RWPE2 (cell line): ENCODE measurements at regions not wholly inside any gene's neighbourhood (a gene's known extent, or its start where the extent isn't known, plus 50 kb on each side); places are given as distances from the start of the nearest gene placed in this dataset.

Experiments
- ATAC-seq: fragments of 200-7000 bp; cut with Tn5 transposase; 3 replicates; pipeline ENCODE4 v1.9.1; 2021; ENCODE audit warnings: low read depth
- DNase-seq: peaks from one replicate; pipeline ENCODE4 v3.0.0-alpha.2; 2020; ENCODE audit warnings: low spot score
- H3K27ac ChIP-seq: fragments of 450-650 bp; 2 replicates; pipeline ENCODE4 v1.5.1; 2017; ENCODE audit warnings: mild to moderate bottlenecking; ENCODE audit not compliant: poor library complexity, severe bottlenecking
- H3K27me3 ChIP-seq: fragments of 250-450 bp; sonication (Bioruptor Pico); 2 replicates; pipeline ENCODE4 v1.5.1; 2021; ENCODE audit warnings: mild to moderate bottlenecking, moderate library complexity; ENCODE audit not compliant: insufficient read depth, poor library complexity, severe bottlenecking
- H3K36me3 ChIP-seq: fragments of 250-450 bp; sonication (Bioruptor Pico); 2 replicates; pipeline ENCODE4 v1.5.1; 2020; ENCODE audit warnings: low read depth, mild to moderate bottlenecking, moderate library complexity
- H3K4me1 ChIP-seq: fragments of 250-450 bp; sonication (Bioruptor Pico); 2 replicates; pipeline ENCODE4 v1.5.1; 2021; ENCODE audit warnings: mild to moderate bottlenecking, moderate library complexity; ENCODE audit not compliant: insufficient read depth, poor library complexity, severe bottlenecking
- H3K4me3 ChIP-seq: fragments of 250-450 bp; sonication (Bioruptor Pico); 2 replicates; pipeline ENCODE4 v1.5.1; 2021; ENCODE audit warnings: mild to moderate bottlenecking, moderate library complexity; ENCODE audit not compliant: severe bottlenecking
- H3K9me3 ChIP-seq: fragments of 250-450 bp; sonication (Bioruptor Pico); 2 replicates; pipeline ENCODE4 v1.5.1; 2021; ENCODE audit warnings: mild to moderate bottlenecking, moderate library complexity; ENCODE audit not compliant: severe bottlenecking
- TF ChIP-seq, protein P1 (sequence below): fragments of 450-650 bp; IDR thresholded peaks from one replicate; pipeline ENCODE4 v1.5.1; 2017; ENCODE audit warnings: mild to moderate bottlenecking, moderate library complexity; ENCODE audit not compliant: poor library complexity, severe bottlenecking

DNA sequence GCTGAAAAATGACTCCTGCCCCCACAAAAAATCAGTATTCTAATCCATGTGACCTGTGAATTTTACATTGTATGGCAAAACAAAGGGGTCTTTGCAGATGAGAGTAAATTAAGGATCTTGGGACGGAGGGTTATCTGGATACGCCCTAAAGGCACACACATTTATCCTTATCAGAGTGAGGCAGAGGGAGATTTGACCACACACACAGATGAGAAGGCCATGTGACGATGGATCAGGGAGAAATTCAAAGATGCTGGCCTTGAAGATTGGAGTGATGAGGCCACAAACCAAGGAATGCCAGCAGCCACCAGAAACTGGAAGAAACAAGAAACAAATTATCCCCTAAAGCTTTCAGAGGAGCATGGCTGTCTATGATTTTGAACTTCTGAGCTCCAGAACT lies 288.5 kb downstream of the XXYLT1 start:
- H3K9me3 ChIP-seq = no peaks in the 10 kb centered on the region
- H3K36me3 ChIP-seq = no peaks in the 10 kb centered on the region
- TF ChIP-seq, protein P1, sequence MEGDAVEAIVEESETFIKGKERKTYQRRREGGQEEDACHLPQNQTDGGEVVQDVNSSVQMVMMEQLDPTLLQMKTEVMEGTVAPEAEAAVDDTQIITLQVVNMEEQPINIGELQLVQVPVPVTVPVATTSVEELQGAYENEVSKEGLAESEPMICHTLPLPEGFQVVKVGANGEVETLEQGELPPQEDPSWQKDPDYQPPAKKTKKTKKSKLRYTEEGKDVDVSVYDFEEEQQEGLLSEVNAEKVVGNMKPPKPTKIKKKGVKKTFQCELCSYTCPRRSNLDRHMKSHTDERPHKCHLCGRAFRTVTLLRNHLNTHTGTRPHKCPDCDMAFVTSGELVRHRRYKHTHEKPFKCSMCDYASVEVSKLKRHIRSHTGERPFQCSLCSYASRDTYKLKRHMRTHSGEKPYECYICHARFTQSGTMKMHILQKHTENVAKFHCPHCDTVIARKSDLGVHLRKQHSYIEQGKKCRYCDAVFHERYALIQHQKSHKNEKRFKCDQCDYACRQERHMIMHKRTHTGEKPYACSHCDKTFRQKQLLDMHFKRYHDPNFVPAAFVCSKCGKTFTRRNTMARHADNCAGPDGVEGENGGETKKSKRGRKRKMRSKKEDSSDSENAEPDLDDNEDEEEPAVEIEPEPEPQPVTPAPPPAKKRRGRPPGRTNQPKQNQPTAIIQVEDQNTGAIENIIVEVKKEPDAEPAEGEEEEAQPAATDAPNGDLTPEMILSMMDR = no peak
- ATAC-seq = no peak
- H3K4me1 ChIP-seq = peaks cover 10% of the 10 kb centered on the region
- no peak overlapping the region for H3K27ac ChIP-seq
- DNase-seq = no peak
- no peaks in the 10 kb centered on the region for H3K27me3 ChIP-seq
- H3K4me3 ChIP-seq = no peak overlapping the region

DNA sequence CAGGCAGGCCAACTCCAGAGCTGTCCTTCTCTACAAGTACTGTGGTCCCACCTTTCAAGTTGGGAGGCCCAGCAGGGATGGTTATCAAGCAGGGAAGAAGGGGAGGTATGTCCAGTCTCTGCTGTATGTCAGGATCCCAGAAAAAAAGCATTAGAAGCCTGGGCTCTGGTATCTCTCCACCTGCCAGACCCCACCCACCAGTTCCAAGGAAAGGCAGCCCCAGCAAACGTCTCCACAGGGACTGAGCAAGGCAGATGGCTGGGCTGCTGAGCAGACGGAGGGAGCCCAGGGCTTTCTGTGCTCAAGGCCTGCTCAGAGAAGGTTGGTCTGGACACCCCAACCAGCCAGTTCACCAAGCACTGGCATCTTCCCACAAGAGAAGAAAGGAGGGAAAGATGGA lies 287.8 kb downstream of the XXYLT1 start:
- Histone ChIP-seq H3K27ac (no peak overlapping the region), H3K4me3 (no peak overlapping the region), H3K4me1 (peaks cover 10% of the 10 kb centered on the region), H3K9me3 (no peaks in the 10 kb centered on the region), H3K36me3 (no peaks in the 10 kb centered on the region), H3K27me3 (no peaks in the 10 kb centered on the region)
- no peak for ATAC-seq
- DNase-seq = no peak
- TF ChIP-seq, protein P1 = no peak

DNA sequence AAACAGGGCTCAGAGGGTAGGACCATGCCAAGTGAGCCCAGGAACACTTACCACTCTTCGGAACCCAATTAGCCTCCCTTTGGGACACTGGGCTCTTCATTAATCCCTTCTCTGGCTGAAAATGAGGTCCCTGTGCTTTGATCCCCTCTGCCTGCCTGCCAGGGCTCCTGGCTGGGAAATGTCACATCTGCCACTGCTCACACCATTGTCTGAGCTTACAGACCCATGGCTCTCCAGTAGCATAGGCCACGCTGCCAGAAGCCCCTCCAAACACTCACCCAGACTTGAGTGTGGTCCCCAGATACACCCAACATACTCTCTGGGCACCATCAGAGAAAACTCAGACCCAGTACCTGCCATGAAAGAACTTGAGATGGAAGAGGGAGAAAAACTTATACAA lies 287.3 kb downstream of the XXYLT1 start:
- Histone ChIP-seq H3K27me3 (no peaks in the 10 kb centered on the region), H3K9me3 (no peaks in the 10 kb centered on the region), H3K4me1 (peaks cover 10% of the 10 kb centered on the region), H3K4me3 (no peak overlapping the region), H3K27ac (no peak overlapping the region), H3K36me3 (no peaks in the 10 kb centered on the region)
- TF ChIP-seq, protein P1 = no peak
- DNase-seq (no peak), ATAC-seq (no peak)

DNA sequence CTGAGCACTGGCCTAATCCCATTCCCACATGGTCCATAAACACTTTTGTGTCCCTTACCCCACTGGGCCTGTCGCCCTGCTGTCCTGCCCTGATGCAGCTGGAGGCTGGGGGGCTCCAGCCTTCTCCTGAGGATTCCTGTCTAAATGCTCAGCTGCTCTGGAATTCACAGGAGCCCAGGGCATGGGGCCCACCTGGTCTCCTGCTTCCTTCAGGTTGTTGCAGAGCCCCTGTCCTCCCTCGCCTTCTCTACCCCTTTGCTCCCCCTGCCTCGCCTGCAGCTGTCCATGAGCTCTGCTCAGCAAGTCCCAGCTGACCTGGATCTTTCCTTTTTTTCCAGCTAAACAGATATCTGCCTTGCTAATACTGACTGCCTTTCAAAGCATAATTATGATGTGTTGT lies 286.9 kb downstream of the XXYLT1 start:
- Histone ChIP-seq H3K36me3 (no peaks in the 10 kb centered on the region), H3K4me1 (peaks cover 10% of the 10 kb centered on the region), H3K27ac (no peak overlapping the region), H3K27me3 (no peaks in the 10 kb centered on the region), H3K4me3 (no peak overlapping the region), H3K9me3 (no peaks in the 10 kb centered on the region)
- ATAC-seq (no peak), DNase-seq (no peak)
- TF ChIP-seq, protein P1 = no peak

DNA sequence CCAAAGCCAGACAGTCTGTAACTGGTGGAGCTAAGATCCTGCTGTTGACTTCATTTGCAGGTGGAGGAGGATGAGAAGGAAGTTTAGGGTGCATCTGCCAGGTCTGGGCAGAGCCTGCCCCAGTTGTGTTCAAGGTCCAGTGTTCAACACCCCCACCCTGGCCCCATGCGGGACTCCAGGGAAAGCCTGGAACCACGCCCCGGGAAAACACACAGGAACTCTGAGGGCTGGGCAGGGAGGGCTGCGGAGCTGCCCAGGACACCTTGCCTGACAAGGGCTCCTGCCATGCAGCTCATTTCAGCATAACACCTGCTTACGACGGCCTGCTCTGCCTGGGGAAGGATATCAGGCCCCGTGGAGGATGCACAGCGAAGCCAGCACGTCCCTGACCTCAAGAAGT lies 286.3 kb downstream of the XXYLT1 start:
- H3K27ac ChIP-seq = no peak overlapping the region
- H3K4me3 ChIP-seq = no peak overlapping the region
- no peaks in the 10 kb centered on the region for H3K27me3 ChIP-seq
- no peaks in the 10 kb centered on the region for H3K9me3 ChIP-seq
- TF ChIP-seq, protein P1 = no peak
- no peak for ATAC-seq
- H3K4me1 ChIP-seq = peaks cover 10% of the 10 kb centered on the region
- no peaks in the 10 kb centered on the region for H3K36me3 ChIP-seq
- no peak for DNase-seq
